HG03097 (cell line): ENCODE measurements at regions not wholly inside any gene's neighbourhood (a gene's known extent, or its start where the extent isn't known, plus 50 kb on each side); places are given as distances from the start of the nearest gene placed in this dataset.
"Not testable (repeated sequence)": the region's sequence is repeated elsewhere in the genome, so short reads cannot be mapped to it uniquely, and the experiment has no call there.

Experiments used
- ATAC-seq: cut with Tn5 transposase; IDR thresholded peaks from one replicate; pipeline ENCODE4 v1.9.1; 2021; ENCODE audit not compliant: unreplicated experiment, low FRiP score

DNA sequence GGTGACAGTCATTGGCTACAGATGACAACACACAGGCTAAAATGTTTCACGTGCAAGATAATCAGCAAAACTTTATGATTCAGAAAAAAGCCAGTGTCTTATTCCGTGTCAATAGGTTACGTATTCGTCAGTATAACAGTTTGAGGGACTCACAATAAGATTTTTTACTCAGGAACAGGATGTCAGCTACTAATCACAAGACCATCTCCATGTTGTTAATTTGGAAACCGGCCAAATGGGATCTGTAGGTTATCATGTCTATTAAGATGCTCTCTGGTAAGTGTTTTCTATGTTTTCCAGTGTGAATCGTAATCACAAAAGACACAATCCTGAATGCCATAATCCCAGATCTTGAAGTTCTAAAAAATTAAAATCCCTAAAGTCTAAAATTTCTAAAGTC, 197.3 kb downstream of the ETV1 start:
- no peak for ATAC-seq

DNA sequence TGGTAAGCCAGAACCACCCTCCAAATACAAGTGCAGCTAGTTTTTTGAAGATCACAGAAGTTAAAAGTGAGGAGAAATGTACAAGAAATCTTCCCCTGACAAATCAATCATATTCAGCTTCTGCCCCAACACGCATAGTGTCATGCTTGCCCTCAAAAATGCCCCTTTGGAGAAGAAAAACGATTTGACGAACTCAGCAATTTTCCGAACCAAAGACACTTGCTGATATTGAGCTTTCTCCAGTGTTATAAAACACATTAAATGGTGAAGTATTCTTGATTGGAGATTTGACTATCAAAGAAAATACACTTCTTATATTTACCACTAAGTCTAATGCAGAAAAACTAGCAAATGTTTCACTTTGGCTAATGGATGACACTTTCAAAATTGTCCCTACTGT, 195.5 kb downstream of the ETV1 start:
- ATAC-seq, result no peak

DNA sequence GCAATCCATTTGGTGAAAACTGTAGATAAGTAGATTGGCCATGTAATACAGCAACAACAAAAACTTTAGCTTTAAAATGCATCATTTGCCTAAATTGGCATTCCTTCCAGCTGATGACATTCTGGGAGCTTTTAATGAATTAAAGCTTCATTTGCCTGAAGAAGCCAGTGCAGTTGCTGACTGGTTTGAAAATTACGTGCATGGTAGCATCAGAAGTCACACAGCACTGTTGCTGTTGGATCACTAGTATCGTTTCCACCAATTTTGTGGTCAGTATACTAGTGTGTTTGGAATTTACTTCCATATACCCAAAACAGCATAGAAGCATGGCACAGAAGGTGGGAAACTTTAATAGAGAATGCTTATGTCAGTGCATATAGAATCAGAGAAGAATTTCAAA, 194.9 kb downstream of the ETV1 start:
- no peak for ATAC-seq

DNA sequence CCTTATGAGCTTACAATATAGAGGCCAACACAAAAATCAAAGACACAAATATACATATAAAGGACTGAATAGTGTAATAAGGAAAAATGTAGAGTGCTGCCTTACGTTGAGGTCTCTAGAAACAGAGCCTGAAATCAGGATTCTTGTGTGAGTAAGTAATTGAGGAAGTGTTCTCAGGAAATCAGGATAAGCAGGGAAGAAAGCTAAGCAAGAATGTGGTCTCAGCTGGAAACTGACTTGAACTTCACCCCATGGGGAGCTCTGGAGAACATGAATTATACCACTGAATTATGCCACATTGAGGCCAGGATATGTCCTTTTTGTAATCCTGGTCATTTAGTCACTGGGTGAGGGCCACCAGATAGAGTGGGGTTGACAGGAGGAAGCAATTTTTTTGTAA, 191.9 kb downstream of the ETV1 start:
- no peak for ATAC-seq

DNA sequence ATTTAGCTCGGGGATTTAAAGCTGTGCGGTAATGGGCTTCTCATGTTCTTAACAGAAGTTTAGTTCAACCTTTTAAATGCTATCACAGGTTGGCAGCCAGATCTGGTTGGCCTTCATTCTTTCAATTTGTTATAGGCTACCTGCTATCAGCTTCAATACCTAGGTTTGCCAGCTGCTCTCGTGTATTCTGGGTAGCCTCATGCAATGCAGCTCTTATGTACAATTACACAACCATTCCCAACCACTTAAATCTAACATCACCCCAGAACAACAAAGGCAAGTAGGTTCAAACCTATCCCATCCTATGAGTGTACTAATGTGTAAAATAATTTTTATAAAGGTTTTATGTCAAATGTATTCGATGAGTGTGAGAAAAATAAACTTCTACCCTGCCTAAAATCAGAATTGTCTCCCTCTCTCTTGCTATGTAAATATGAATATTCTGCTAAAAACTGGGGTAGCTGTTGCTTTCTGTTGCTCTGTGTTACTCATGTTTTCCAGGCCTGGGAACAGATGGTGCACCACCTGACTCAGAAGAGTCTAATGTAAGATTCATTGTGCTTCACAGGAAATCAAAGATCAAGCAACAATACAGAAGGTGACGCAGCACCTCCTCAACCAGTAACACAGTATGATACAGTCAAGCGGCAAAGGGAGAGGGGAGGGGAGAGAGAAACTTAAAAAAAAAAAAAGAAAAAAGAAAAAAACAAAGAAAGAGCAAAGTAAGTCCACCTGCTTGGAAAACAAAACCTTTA, 188.6 kb downstream of the ETV1 start:
- no peak for ATAC-seq

DNA sequence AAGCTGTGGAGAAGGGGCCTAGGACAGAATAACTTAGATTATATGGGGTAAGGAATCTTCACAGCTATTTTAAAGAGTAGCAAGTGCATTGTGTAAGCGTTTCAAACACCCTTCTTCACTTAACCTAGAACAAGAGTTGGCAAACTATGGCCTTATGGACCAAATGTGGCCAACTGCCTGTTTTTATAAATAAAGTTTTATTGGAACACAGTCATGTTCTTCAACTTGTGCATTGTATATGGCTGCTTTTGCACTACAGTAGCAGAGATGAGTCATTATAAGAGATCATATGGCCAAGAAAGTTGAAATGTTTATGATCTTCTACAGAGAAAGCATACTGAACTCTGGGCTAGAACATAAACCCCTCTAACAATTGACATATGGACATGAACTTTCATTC, 187.8 kb downstream of the ETV1 start:
- no peak for ATAC-seq

DNA sequence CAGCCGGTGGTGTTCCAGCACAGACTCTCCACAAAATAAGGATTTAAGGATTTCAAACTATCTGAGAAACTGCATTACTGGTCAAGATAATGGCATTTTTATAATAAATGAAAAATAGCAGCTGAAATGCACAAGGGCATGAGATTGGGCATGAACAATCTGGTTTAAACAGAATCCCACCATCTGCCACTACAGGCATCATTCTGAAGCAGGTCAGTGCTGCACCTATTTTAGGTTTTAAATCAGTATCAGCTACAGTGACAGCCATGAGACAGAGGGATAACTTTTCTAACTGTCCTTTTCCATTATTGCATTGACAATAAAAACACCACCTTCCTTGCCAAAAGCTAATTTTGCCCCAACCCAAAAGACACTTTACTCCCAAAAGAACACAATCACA, 186.8 kb downstream of the ETV1 start:
- ATAC-seq, result no peak

DNA sequence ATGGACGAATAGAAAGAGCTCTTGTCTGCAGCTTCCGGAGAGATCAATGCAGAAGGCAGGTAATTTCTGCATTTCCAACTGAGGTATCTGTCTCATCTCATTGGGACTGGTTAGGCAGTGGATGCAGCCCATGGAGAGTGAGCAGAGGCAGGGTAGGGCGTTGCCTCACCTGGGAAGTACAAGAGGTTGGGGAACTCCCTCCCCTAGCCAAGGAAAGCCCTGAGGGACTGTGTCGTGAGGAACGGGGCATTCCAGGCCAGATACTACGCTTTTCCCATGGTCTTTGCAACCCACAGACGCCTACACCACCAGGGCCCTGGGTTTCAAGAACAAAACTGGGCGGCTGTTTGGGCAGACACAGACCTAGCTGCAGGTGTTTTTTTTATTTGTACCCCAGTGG, 186.3 kb downstream of the ETV1 start:
- no peak for ATAC-seq

DNA sequence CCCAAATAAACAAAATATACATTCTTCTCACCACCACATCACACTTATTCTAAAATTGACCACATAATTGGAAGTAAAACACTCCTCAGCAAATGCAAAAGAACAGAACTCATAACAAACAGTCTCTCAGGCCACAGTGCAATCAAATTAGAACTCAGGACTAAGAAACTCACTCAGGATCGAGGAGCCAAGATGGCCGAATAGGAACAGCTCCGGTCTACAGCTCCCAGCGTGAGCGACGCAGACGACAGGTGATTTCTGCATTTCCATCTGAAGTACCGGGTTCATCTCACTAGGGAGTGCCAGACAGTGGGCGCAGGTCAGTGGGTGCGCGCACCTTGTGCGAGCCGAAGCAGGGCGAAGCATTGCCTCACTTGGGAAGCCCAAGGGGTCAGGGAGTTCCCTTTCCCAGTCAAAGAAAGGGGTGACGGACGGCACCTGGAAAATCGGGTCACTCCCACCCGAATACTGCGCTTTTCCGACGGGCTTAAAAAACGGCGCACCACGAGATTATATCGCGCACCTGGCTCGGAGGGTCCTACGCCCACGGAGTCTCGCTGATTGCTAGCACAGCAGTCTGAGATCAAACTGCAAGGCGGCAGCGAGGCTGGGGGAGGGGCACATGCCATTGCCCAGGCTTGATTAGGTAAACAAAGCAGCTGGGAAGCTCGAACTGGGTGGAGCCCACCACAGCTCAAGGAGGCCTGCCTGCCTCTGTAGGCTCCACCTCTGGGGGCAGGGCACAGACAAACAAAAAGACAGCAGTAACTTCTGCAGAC, 183.2 kb downstream of the ETV1 start:
- not testable (repeated sequence) for ATAC-seq

DNA sequence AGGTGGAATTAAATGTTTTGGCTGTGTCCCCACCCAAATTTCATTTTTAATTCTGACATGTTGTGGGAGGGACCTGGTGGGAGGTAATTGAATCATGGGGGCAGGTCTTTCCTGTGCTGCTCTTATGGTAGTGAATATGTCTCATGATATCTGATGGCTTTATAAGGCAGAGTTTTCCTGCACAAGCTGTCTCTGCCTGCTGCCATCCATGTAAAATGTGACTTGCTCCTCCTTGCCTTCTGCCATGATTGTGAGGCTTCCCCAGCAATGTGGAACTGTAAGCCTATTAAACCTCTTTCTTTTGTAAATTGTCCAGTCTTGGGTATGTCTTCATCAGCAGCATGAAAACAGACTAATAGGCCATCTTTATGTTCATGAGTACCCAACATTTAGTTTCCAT, 172.2 kb downstream of the ETV1 start:
- not testable (repeated sequence) for ATAC-seq

DNA sequence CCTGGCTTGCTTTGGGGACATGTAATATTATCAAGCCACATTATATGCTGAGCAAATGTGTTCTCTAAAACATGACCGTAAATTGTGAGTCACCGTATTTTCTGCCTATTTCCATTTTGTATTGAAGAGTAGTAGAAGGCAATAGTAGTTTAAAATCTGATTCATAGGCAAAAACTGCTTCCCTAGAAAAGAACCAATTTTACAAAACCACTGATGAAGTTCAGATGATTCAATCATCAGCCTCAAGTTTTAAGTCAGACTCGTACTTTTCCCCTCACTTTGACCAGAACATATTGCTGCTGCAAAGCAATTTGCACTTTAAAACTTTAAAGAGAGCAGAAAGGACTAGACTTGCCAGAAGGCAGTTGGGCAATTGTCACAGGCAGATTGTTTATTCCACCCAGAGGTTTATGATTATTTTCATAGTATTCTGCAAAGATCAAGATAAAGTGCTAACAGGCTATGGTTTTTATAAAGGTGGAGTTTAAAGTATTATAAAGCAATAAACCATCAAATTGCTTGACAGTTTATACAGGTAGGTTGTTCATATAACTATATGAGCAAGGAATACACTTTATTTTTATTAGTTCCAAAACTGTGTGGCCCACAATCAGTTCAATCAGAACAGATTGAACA, 168.2 kb downstream of the ETV1 start:
- ATAC-seq, result no peak

DNA sequence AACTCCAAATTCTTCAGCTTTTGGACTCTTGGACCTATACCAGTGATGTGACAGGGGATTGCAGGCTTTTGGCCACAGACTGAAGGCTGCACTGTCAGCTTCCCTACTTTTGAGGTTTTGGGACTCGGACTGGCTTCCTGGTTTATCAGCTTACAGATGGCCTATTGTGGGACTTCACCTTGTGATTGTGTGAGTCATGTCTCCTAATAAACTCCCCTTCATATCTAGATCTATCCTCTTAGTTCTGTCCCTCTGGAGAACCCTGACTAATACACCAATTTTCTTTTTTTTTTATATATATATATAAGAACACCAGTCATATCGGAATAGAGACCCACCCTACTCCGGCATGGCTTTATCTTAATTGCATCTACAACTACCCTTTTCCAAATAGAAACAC, 166.8 kb downstream of the ETV1 start:
- no peak for ATAC-seq

DNA sequence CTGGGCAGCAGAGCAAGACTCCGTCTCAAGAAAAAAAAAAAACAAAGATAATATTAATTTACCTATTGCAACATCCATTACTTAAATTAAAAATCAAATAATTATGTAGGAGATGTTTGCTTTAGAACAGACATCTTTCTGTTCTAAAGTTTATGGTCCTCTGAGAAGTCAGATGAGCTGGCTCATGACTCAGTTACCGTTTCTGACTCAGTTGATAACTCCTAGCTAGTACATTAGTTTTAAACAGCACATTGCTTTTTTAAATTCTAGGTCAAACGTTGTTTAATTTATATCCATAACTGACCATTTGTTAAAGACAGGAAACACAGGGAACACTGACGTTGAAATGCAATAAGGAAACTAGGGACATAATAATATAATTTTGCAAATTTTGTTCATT, 162.7 kb downstream of the ETV1 start:
- no peak for ATAC-seq

DNA sequence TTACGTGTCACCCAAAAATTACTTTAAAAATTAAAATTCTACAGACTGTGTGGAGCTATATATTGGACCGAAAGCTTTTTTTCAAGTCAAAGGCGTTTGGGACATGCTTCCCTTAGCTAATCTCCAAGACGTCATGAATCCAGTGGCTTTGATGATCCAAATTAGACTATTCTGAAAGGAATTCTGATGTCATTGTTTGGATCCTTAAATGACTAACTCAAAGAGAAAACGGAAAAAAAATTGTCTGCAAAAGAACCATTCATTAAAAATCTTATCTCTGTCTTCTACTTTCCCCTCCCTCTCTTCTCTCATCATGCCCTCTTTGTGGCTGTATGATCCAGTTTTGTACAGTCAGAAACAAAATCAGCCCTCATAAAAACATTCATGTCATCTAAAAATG, 161.8 kb downstream of the ETV1 start:
- no peak for ATAC-seq

DNA sequence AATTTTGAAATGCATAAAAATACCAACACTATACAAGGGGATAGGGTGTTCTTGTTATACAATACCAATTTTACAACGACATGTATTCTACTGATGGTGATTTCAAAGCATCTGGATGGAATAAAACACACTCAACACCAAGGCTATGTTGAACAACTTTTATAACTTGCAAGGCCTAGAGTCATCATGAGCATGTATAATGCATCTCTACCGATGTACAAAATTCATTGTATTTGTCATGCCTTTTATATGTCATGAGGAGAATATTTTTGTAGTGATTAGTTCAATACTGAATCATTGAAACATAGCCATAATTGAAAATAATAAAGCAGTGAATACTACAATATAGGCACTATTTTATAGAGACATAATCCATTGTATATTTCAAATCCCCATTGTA, 160.2 kb downstream of the ETV1 start:
- ATAC-seq, result no peak

DNA sequence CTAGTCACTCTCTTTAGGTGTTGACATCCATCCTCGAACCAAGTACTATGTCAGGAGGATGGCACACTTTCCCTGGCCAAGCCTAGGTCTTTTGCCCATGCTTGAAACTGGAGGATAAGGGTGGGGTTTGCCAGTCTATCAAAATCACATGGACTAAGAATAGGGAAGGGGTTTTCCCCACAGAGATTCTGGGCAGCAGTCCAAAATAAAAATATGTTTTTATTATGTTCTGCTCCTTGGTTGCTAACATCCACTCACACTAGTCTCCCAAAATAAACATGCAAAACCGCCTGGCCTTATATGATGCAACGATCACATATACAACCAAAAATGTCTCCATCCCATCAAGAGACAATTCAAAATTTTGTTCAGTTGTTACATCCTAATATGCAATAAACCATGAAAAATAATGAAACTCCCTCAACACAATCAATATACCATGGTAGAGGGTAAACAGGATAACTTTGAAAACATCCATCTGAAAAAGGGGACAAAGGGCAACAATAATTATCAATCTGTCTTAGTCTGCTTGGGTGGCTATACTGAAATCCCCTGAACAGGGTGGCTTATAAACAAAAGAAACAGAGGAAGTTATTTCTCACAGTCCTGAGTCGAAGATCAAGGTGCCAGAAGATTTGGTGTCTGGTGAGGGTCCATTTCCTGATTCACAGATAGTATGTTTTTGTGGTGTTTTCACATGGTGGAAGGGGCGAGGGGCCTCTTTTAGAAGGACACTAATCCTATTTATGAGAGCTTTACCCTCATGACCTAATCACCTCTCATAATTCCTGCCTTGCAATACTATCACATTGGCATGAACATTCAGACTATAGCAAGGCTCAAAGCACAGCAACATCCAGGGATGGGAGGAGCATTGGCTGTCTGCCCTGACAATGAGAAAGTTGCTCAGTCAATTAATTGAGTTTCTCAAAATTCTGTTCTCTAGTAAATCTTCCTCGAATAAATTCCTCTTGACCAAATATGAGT, 159.3 kb downstream of the ETV1 start:
- no peak for ATAC-seq

DNA sequence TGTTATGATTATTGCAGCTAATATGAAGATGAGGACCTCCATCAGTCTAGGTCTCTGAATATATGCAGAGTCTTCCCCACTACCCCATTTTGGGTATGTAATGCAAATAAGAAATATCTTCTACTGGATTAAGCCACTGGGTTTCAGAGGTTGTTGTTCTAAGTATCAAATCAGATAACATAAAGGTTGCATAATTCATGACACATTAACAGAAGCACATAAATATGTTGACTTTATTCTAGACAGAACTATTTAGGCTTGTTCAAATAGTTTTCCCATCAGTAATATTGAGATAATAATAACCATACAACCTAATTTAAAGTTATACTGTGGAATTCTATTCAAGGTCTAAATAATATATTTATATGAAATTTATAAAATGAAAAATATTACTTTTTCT, 157.1 kb downstream of the ETV1 start:
- no peak for ATAC-seq

DNA sequence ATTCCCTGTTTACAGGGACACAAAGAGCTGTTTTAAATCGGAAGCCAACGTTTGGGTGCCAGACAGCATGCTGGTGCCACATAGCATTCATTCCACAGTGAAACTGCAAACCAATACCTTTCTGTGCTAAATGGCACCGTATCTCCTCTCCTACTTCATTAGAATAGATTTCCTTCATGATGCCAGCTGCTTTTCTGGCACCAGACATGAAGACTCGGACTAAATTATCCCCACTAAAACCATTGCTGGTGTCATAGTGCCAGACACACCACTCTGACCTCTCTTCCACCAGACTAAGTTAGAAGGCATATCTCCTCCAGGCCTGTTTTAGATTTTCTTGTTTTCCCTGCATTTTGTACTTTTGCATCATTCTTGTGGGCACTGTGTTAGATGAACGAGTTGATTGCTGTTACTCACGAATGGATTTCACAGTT, 155.1 kb downstream of the ETV1 start:
- no peak for ATAC-seq

DNA sequence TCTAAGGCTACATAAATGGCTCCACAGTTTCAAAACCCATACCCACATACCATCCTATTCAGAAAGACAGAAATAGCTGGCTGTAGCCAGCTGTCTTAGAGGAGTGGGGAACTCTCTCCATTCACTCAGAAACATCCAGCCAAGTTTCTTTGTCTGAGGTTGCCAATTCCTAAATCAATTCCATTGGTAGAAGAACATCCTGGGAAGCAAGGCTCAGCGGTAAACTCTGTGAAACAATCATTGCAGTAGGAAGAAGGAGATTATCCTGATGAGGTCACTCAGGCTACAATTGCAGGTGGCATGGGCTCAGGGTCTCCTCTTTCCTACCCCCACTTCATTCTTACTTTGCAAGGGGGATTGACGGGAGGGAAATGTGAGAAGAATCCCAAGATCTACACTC, 154.0 kb downstream of the ETV1 start:
- no peak for ATAC-seq

DNA sequence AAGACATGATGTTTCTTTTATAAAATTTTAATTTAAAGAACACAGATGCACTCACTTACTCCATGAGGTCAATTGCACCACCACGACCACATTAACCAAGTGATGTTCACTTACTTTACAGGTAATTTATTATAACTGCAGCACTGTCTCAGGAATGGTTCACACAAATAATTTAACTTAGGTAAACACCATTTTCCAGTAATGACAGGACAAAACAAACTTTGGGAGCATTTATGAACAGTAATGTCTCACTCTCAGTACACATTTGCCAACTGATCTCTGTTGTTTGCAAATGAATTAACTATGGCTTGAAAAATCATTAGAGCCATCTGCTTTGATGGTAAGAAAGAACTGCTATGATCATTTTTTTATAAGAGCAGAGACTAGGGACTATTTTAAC, 150.4 kb downstream of the ETV1 start:
- no peak for ATAC-seq
